Type B pancreatic cell (in vitro differentiated cells): ENCODE measurements at regions not wholly inside any gene's neighbourhood (a gene's known extent, or its start where the extent isn't known, plus 50 kb on each side); places are given as distances from the start of the nearest gene placed in this dataset.
A peak's percentile ranks its signal among the peaks of the same experiment; 100 is the strongest.

Experiments used
- DNase-seq: peaks from one replicate; pipeline ENCODE4 v3.0.0; 2021; ENCODE audit warnings: mixed read lengths; ENCODE audit not compliant: unreplicated experiment; ENCODE audit errors: extremely low spot score
- H3K27ac Mint-ChIP-seq: 2 replicates; pipeline ENCODE4 v1.8.0; 2021; ENCODE audit warnings: mild to moderate bottlenecking, mixed read lengths
- H3K27me3 Mint-ChIP-seq: 2 replicates; pipeline ENCODE4 v1.8.0; 2021; ENCODE audit warnings: mixed read lengths
- H3K36me3 Mint-ChIP-seq: 2 replicates; pipeline ENCODE4 v1.8.0; 2021; ENCODE audit warnings: mixed read lengths
- H3K4me1 Mint-ChIP-seq: one replicate; pipeline ENCODE4 v1.8.0; 2021; ENCODE audit warnings: mixed read lengths; ENCODE audit not compliant: unreplicated experiment
- H3K4me3 Mint-ChIP-seq: 2 replicates; pipeline ENCODE4 v1.8.0; 2021; ENCODE audit warnings: mild to moderate bottlenecking, mixed read lengths
- H3K9me3 Mint-ChIP-seq: 2 replicates; pipeline ENCODE4 v1.8.0; 2021; ENCODE audit warnings: mixed read lengths
- TF ChIP-seq, protein P1 (sequence below): fragments of 200-600 bp; sonication (generic); conservative IDR thresholded peaks from 2 replicates; pipeline ENCODE4 v1.5.0; 2021; ENCODE audit warnings: antibody characterized with exemption, mild to moderate bottlenecking

DNA sequence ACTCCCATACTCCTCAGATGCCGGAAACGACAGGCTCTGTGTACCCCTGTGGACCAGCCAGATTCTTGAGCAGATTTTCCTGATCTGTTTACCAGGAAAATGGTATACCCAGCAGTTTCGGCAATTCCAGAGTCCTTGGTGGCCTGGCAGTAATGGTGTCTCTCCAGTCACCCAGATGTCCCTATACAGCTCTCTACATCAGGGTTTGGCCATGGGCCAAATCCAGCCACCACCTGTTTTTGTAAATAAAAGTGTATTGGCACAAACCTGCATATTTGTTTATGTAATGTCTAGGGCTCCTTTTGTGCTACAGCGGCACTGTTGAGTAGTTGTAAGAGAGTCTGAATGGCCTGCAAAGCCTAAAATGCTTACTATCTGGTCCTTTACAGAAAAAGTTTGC lies 491.3 kb downstream of the RPS24 start:
- DNase-seq = no peak
- H3K4me1 Mint-ChIP-seq = peaks cover 22% of the 10 kb centered on the region
- H3K9me3 Mint-ChIP-seq = peaks cover 14% of the 10 kb centered on the region
- H3K36me3 Mint-ChIP-seq = no peaks in the 10 kb centered on the region
- TF ChIP-seq, protein P1, sequence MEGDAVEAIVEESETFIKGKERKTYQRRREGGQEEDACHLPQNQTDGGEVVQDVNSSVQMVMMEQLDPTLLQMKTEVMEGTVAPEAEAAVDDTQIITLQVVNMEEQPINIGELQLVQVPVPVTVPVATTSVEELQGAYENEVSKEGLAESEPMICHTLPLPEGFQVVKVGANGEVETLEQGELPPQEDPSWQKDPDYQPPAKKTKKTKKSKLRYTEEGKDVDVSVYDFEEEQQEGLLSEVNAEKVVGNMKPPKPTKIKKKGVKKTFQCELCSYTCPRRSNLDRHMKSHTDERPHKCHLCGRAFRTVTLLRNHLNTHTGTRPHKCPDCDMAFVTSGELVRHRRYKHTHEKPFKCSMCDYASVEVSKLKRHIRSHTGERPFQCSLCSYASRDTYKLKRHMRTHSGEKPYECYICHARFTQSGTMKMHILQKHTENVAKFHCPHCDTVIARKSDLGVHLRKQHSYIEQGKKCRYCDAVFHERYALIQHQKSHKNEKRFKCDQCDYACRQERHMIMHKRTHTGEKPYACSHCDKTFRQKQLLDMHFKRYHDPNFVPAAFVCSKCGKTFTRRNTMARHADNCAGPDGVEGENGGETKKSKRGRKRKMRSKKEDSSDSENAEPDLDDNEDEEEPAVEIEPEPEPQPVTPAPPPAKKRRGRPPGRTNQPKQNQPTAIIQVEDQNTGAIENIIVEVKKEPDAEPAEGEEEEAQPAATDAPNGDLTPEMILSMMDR = no peak
- H3K27ac Mint-ChIP-seq = no peak overlapping the region
- no peak overlapping the region for H3K4me3 Mint-ChIP-seq
- no peaks in the 10 kb centered on the region for H3K27me3 Mint-ChIP-seq

GRCh38 chr10:78526347-78526746 lies 492.7 kb downstream of the RPS24 start:
- Mint-ChIP-seq H3K9me3 (peaks cover 13% of the 10 kb centered on the region), H3K27me3 (no peaks in the 10 kb centered on the region), H3K4me3 (no peak overlapping the region), H3K4me1 (peaks cover 18% of the 10 kb centered on the region), H3K36me3 (no peaks in the 10 kb centered on the region), H3K27ac (no peak overlapping the region)
- TF ChIP-seq, protein P1 = no peak
- DNase-seq = no peak

- TF ChIP-seq, protein P1 = no peak
- DNase-seq = no peak
These were observed 493.6 kb downstream of the RPS24 start for GRCh38 chr10:78527296-78527695.

DNA sequence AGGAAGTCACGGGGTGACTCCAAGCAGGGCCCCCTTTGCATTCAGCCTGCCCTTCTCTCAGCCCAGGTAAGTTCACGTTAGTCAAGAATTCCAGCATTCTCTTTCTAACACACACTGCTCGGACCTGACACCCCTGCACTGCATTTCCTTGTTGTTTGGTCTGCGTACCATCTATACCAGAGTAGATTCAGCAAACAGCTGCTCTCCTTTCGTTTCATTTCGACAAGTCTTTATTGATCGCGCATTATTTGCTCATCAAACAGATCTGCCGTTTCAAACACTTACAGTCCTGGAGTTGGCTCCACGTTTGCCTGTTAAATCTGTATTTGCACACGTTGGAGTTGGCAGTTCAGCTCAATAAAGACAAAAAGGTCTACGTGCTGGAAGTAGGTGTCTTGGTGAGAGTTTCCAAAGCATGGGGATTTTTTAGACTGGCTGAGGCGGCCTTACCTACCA lies 495.1 kb downstream of the RPS24 start:
- Mint-ChIP-seq H3K27ac (peak overlapping the region; percentile 15), H3K9me3 (peaks cover 8% of the 10 kb centered on the region), H3K4me1 (peaks cover 12% of the 10 kb centered on the region), H3K27me3 (no peaks in the 10 kb centered on the region), H3K36me3 (no peaks in the 10 kb centered on the region), H3K4me3 (peak overlapping the region; percentile 67)
- DNase-seq = no peak
- TF ChIP-seq, protein P1 = no peak

More at GRCh38 chr10:78527296-78527695, 493.6 kb downstream of the RPS24 start:
- Mint-ChIP-seq H3K27ac (no peak overlapping the region), H3K36me3 (no peaks in the 10 kb centered on the region), H3K4me3 (no peak overlapping the region), H3K27me3 (no peaks in the 10 kb centered on the region), H3K4me1 (peaks cover 14% of the 10 kb centered on the region), H3K9me3 (peaks cover 9% of the 10 kb centered on the region)

GRCh38 chr10:78529262-78529661 lies 495.6 kb downstream of the RPS24 start:
- peaks cover 12% of the 10 kb centered on the region for H3K4me1 Mint-ChIP-seq
- no peak overlapping the region for H3K27ac Mint-ChIP-seq
- TF ChIP-seq, protein P1 = no peak
- no peak overlapping the region for H3K4me3 Mint-ChIP-seq
- peaks cover 8% of the 10 kb centered on the region for H3K9me3 Mint-ChIP-seq
- no peak for DNase-seq
- no peaks in the 10 kb centered on the region for H3K36me3 Mint-ChIP-seq
- H3K27me3 Mint-ChIP-seq = no peaks in the 10 kb centered on the region

DNA sequence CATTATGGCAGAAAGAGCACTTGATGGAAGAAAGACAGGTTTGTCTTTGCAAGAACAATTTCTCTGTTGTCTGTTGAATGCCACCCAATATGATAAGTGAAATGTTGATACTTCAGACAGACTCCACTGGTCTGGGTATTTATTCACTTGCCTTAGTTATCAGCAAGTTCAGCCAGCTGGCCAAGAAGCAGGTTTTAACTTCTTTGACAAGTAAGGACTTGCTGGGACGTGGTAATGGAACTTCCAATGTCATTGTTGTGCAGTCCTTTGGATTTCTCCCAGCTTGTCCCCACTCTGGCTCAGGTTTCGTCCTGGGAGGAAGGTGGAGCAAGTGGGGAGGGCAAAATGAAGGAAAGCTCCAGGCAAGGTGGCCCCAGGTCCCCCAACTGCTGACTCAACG lies 497.4 kb downstream of the RPS24 start:
- no peak for DNase-seq
- TF ChIP-seq, protein P1 = no peak
- no peaks in the 10 kb centered on the region for H3K27me3 Mint-ChIP-seq
- peaks cover 12% of the 10 kb centered on the region for H3K4me1 Mint-ChIP-seq
- no peak overlapping the region for H3K4me3 Mint-ChIP-seq
- H3K9me3 Mint-ChIP-seq = peaks cover 4% of the 10 kb centered on the region
- no peaks in the 10 kb centered on the region for H3K36me3 Mint-ChIP-seq
- H3K27ac Mint-ChIP-seq = no peak overlapping the region
